T1000 (cell line): ENCODE measurements at regions not wholly inside any gene's neighbourhood (a gene's known extent, or its start where the extent isn't known, plus 50 kb on each side); places are given as distances from the start of the nearest gene placed in this dataset.
"Not testable (repeated sequence)": the region's sequence is repeated elsewhere in the genome, so short reads cannot be mapped to it uniquely, and the experiment has no call there.

ENCODE experiments used
- DNase-seq: peaks from one replicate; lab custom pipeline; 2025; ENCODE audit warnings: mixed read lengths; lab: John Stamatoyannopoulos, UW

DNA sequence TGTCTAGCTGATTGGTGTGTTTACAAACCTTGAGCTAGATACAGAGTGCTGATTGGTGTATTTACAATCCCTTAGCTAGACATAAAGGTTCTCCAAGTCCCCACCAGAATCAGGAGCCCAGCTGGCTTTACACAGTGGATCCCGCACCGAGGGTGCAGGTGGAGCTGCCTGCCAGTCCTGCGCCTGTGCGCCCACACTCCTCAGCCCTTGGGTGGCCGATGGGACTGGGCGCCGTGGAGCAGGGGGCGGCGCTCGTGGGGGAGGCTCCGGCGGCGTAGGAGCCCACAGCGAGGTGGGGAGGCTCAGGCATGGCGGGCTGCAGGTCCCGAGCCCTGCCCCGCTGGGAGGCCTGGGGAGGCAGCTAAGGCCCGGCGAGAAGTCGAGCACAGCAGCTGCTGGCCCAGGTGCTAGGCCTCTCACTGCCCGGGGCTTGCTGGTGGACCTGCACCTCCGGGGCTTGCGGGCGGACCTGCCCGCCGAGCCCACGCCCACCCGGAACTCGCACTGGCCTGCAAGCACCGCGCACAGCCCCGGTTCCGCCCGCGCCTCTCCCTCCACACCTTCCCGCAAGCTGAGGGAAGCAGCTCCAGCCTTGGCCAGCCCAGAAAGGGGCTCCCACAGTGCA lies 51.0 kb upstream of the CDYL start:
- not testable (repeated sequence) for DNase-seq

DNA sequence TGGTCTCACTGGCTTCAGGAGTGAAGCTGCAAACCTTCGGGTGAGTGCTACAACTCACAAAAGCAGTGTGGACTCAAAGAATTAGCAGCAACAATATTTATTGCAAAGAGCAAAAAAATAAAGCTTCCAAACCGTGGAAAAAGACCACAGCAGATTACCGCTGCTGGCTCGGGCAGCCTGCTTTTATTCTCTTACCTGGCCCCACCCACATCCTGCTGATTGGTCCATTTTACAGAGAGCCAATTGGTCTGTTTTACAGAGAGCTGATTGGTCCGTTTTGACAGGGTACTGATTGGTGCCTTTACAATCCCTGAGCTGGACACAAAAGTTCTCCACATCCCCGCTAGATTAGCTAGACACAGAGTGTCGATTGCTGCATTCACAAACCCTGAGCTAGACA lies 51.5 kb upstream of the CDYL start:
- not testable (repeated sequence) for DNase-seq

DNA sequence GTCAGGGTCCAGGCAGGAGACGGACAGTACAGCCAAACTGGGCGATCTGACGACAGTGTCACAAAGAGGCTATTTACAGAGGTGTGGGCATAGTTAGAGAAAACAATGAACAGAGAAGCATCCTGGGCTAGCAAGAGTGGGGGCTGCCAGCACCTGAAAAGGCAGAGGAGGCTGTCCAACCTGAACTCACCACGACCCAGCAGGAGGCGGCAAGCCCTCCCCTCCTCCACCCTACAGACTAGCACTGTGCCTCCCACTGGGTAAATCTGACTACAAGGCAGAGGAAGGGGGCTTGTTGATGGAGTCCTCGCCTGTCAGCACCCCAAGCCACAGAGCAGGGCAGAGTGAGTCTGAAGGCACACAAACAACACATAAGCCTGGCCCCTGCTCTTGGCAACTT lies 52.8 kb upstream of the CDYL start:
- DNase-seq, result no peak

DNA sequence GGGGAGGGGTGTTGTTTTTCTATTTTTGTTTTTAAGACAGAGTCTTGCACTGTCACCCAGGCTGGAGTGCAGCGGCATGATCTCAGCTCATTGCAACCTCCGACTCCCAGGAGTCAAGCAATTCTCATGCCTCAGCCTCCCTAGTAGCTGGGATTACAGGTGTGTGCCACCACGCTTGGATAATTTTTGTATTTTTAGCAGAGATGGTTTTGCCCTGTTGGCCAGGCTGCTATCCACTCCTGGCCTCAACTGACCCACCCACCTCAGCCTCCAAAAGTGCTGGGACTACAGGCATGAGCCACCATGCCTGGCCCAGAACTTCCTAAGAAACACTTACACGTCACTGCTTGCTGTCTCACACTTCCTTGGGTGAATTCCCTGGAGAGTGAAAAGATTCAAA lies 54.8 kb upstream of the CDYL start:
- not testable (repeated sequence) for DNase-seq

- no peak for DNase-seq
Measured at GRCh38 chr6:4719491-4719890, 56.7 kb upstream of the CDYL start.

DNA sequence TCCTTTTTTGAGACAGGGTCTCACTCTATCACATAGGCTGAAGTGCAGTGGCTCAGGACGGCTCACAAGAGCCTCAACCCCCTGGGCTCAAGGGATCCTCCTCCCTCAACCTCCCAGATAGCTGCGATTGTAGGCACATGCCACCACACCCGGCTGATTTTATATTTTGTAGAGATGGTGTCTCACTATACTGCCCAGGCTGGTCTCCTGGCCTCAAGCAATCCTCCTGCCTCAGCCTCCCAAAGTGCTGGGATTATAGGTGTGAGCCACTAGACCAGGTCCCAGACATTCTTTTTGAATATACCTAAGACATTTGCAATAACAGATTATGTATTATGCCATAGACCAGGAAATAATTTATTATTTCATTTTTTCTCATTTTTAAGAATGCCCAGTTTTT lies 58.3 kb upstream of the CDYL start:
- DNase-seq, result no peak

GRCh38 chr6:4717124-4717523 lies 59.1 kb upstream of the CDYL start:
- DNase-seq, result no peak

- no peak for DNase-seq
Measured at GRCh38 chr6:4714961-4715501, 61.2 kb upstream of the CDYL start.

DNA sequence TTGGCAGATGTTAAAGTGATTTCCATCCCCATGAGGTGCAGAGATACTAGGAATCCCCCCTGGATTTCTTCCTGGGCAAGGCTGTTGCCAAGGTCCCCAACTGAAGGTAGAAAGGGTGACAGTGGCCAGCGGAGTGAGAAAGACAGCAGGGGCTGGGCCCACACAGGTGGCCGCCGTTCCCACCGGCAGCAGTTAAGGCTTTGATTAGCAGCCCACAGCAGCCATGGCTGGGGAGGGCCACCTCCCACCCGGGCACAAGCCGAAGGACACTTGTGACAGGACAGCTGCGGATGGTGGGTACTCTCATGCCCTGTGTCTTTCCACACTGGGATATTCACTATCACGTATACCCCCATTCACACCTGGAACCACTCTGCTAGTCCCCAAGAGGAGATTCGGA lies 63.9 kb upstream of the CDYL start:
- DNase-seq, result no peak

GRCh38 chr6:4707011-4707410 lies 69.2 kb upstream of the CDYL start:
- DNase-seq, result no peak

GRCh38 chr6:4705809-4706208 lies 70.4 kb upstream of the CDYL start:
- no peak for DNase-seq

DNA sequence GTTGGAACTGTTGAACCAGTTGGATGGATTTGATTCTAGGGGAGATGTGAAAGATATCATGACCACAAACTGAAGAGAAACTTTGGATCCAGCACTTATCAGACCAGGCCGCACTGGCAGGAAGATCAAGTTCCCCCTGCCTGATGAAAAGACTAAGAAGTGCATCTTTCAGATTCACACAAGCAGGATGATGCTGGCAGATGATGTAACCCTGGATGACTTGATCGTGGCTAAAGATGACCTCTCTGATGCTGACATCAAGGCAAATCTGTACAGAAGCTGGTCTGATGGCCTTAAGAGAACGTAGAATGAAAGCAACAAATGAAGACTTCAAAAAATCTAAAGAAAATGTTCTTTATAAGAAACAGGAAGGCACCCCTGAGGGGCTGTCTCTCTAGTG lies 72.8 kb upstream of the CDYL start:
- no peak for DNase-seq

GRCh38 chr6:4698901-4699659 lies 77.1 kb upstream of the CDYL start:
- no peak for DNase-seq

DNA sequence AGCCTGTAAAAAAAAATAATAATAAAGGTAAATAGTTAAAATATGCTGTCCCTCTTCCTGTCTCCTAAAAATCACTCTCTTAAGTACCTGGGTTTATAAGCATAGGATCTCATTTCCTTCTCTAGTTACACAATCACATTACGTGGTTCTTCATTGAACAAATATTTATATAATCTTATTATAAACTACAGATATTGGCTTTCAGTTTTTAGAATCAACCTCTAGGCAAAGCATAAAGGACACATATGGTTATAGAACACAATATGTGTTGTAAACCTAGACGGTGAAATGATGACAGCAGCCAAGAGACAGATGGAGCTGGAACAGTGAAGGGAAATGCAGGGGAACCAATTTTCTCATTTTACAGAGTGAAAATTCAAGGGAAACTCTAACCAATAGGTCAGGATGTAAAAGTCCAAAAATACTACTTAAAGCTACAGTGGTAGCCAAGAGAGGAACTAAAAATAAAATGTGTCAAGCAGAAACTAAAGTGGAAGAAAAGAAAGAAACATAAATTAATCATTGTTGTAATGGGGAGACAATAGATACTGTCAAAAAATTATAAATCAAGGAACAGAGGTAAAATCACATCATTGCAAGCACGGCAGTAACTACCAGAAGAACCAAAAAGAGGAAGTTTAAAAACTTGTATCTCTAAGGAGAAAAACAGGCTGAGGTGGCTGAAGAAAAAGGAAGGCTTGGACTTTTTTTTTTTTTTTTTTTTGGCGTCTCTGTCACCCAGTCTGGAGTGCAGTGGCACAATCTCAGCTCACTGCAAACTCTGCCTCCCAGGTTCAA lies 82.8 kb upstream of the CDYL start:
- DNase-seq, result no peak

- no peak for DNase-seq
Measured at GRCh38 chr6:4692664-4693063, 83.5 kb upstream of the CDYL start.

DNA sequence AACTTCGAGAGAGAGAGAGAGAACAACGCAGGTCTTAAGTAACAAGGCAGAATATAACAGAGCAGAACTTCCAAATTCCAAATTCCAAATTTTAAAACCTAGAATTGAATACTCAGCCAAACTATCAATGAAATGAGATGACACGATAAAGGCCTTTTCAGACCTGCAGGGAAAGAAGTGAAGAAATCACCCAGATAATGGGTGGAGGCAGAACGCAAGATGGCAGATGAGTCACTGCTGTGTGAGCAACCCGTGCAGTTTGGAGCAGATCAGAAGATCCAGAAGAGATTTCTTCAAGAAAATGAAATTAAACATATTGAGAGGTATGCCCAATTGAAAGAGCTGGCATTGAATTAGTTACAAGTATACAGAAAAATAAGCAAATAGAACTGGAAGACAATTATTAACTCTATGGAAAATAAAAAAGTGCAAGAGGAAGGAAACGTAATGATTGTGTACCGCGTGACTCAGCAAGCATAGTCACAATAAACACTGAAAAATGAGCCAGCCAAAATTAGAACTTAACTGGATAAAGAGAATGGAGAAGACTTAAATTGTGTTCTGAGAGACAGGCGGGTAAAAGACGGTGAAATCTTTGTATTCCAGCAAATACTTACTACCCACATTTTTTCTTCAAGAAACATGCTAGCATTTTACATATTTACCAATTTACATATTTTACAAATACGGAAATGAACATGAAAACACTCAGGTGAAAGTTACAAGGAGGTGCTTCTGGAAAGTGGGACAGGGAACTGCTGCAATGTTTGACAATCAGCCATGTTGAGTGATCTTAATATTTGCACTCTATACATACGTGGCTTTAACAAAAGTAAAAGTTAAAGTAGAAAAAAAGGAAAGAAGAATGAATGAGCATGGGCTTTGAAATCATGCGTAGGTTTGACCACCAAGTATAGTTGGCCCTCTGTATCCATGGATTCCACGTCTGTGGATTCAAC lies 87.9 kb upstream of the CDYL start:
- DNase-seq, result no peak

GRCh38 chr6:4687656-4687988 lies 88.6 kb upstream of the CDYL start:
- no peak for DNase-seq

DNA sequence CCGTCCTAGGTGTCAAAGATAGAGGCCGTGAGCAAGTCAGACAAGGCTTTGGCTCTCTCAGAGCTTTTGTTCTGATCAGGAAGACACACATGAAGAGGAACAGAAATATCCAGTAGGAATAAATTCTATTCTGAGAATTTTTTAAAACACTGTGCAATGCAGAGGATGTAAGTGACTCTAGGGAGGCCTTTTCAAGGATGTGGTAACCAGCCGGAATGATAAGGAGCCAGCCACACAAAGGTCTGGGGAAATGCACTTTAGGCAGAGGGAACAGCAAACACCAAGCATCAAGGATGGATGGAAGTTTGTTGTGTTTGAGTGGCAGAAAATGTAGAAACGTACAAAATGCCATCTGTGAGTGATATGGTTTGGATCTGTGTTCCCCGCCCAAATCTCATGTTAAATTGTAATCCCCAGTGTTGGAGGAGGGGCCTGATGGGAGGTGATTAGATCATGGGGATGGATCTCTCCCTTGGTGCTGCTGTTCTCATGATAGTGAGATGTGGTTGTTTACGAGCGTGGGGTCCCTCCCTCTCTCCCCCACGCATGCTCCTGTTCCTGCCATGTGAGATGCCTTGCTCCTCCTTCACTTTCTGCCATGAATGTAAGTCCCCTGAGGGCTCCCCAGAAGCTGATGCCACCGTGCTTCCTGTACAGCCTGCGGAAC lies 93.6 kb upstream of the CDYL start:
- no peak for DNase-seq

DNA sequence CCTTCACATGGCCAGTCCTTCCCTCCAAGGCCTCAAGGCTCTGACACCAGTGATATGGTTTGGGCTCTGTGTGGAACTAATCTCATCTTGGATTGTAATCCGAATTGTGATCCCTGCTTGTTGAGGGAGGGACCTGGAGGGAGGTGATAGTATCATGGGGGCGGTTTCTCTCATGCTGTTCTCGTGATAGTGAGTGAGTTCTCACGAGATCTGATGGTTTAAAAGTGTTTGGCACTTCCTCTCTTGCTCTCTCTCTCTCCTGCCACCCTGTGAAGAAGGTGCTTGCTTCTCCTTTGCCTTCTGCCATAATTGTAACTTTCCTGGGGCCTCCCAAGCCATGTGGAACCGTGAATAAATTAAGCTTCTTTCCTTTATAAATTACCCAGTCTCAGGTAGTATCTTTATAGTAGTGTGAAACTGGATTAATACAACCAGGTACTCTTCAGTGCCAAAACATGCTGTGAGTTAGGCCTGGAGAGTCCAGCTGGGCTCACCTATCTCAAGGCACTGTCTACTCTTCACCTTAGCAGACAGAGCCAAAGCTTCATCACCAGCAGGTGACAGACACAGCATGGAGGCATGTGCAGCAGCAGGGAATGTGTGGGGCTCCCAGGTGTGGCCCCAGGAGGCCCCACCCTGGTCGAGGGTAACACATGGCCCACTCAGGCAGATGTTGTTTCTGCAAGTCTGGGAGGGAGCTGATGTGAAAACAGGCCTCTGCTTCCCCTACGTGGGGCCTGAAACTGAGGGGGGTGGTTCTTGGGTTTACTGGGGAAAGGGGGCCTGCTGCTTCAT lies 97.5 kb upstream of the CDYL start:
- DNase-seq, result no peak

DNA sequence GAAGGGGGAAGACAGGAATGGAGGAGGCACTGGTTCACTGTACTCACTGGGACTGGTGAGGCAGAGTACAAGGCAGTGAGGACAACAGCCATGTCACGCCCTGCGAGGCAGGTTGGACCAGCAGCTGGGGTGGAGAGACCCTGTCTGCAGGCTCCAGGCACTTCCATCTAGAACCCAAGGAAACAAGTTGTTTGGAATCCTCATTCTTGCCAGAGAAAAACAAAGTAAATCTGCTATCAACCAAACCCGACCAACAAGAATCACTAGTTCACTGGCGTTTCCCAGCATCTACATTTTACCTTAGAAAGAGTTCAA lies 98.5 kb upstream of the CDYL start:
- DNase-seq, result no peak
